ENCODE measurements at regions not wholly inside any gene's neighbourhood (a gene's known extent, or its start where the extent isn't known, plus 50 kb on each side); places are given as distances from the start of the nearest gene placed in this dataset.

DNA sequence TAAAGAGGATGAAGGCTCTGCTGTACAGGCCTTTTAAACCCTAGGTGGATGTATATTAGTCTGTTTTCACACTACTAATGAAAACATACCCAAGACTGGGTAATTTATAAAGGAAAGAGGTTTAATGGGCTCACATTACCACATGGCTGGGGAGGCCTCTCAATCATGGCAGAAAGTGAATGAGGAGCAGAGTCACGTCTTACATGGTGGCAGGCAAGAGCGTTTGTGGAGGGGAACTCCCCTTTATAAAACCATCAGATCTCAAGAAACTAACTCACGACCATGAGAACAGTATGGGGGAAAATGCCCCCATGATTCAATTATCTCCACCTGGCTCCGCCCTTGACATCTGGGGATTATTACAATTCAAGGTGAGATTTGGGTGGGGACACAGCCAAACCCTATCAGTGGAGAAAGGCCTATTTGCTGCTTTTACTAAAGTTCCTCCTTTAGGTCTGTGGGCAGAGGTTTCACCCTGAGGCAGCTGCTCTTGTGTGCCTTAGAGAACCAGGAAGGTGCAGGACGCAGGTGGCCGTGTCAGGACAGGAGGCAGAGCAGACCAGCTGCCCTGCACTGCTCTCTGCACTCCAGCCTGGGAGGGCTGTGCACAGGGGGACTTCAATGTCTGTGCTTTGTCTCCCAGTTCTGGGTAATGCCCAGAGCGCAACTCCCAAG is 178.8 kb upstream of the HDAC4 start:
- Mint-ChIP-seq H3K27me3 (no peaks in the 10 kb centered on the region), H3K4me1 (ENCODE audit: low read depth) (no peaks in the 10 kb centered on the region), H3K9me3 (no peaks in the 10 kb centered on the region), H3K27ac (no peak overlapping the region), H3K36me3 (ENCODE audit: low read depth) (no peaks in the 10 kb centered on the region), H3K4me3 (no peak overlapping the region)
- TF ChIP-seq, protein P1, sequence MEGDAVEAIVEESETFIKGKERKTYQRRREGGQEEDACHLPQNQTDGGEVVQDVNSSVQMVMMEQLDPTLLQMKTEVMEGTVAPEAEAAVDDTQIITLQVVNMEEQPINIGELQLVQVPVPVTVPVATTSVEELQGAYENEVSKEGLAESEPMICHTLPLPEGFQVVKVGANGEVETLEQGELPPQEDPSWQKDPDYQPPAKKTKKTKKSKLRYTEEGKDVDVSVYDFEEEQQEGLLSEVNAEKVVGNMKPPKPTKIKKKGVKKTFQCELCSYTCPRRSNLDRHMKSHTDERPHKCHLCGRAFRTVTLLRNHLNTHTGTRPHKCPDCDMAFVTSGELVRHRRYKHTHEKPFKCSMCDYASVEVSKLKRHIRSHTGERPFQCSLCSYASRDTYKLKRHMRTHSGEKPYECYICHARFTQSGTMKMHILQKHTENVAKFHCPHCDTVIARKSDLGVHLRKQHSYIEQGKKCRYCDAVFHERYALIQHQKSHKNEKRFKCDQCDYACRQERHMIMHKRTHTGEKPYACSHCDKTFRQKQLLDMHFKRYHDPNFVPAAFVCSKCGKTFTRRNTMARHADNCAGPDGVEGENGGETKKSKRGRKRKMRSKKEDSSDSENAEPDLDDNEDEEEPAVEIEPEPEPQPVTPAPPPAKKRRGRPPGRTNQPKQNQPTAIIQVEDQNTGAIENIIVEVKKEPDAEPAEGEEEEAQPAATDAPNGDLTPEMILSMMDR (IDR thresholded peaks at IDR 0.05), result no peak
- no peaks in the 10 kb centered on the region for H3K4me1 ChIP-seq (ENCODE audit: insufficient read depth, low read length)
- ATAC-seq (ENCODE audit: poor library complexity), result no peak
- no peak for DNase-seq
- H3K36me3 ChIP-seq (ENCODE audit: insufficient read depth, low read length), result no peaks in the 10 kb centered on the region
- POLR2A ChIA-PET, result no interaction called here
- H3K9me3 ChIP-seq (ENCODE audit: control insufficient read depth in 1 of 2, insufficient read depth in 1 of 2, low read length in 2 of 2), result peaks cover 0 to 17% of the 10 kb centered on the region in 2 experiments
- no peaks in the 10 kb centered on the region for H3K27me3 ChIP-seq (ENCODE audit: control insufficient read depth in 1 of 2, insufficient read depth in 2 of 2, low read length in 2 of 2)
- no peak overlapping the region for H3K4me3 ChIP-seq (ENCODE audit: low read length)
- no peak overlapping the region for H3K27ac ChIP-seq (ENCODE audit: low read depth in 1 of 2, low read length in 2 of 2)
- intact Hi-C loops (cut with DNase I, micrococcal nuclease), result no loop called here
- CTCF ChIA-PET, result no interaction called here

DNA sequence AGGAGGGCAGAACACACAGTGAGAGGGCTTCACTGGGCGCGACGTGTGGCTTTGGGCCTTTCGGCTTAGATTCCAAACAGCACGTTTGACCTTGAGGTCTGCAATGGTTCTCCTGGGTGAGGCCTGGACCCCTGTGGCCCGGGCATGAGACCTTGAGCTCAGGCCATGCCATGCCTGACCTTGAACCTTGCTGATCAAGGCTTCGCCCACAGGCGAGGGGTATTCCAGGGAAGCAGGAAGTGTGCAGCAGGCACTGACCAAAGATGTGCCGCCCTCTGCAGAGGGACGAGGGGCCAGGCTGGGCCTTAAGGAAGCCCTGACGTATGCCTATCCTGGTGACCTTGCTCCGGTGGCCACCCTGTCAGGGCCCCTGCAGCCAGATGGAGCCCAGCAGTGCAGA is 178.3 kb upstream of the HDAC4 start:
- Histone ChIP-seq H3K9me3 (ENCODE audit: control insufficient read depth in 1 of 2, insufficient read depth in 1 of 2, low read length in 2 of 2) (peaks cover 0 to 17% of the 10 kb centered on the region in 2 experiments), H3K4me1 (ENCODE audit: insufficient read depth, low read length) (no peaks in the 10 kb centered on the region), H3K4me3 (ENCODE audit: low read length) (no peak overlapping the region), H3K27me3 (ENCODE audit: control insufficient read depth in 1 of 2, insufficient read depth in 2 of 2, low read length in 2 of 2) (no peaks in the 10 kb centered on the region), H3K36me3 (ENCODE audit: insufficient read depth, low read length) (no peaks in the 10 kb centered on the region), H3K27ac (ENCODE audit: low read depth in 1 of 2, low read length in 2 of 2) (no peak overlapping the region)
- Mint-ChIP-seq H3K4me3 (no peak overlapping the region), H3K9me3 (no peaks in the 10 kb centered on the region), H3K27ac (no peak overlapping the region), H3K27me3 (no peaks in the 10 kb centered on the region), H3K36me3 (ENCODE audit: low read depth) (no peaks in the 10 kb centered on the region), H3K4me1 (ENCODE audit: low read depth) (no peaks in the 10 kb centered on the region)
- DNase-seq (no peak), ATAC-seq (ENCODE audit: poor library complexity) (no peak)
- TF ChIP-seq, protein P1 (IDR thresholded peaks at IDR 0.05), result no peak
- intact Hi-C loops (cut with DNase I, micrococcal nuclease), result no loop called here
- ChIA-PET POLR2A (no interaction called here), CTCF (no interaction called here)

- H3K27ac Mint-ChIP-seq, result no peak overlapping the region
- no peaks in the 10 kb centered on the region for H3K27me3 Mint-ChIP-seq
- no peak for DNase-seq
- POLR2A ChIA-PET, result no interaction called here
- H3K36me3 Mint-ChIP-seq (ENCODE audit: low read depth), result no peaks in the 10 kb centered on the region
- H3K4me3 Mint-ChIP-seq, result no peak overlapping the region
- Histone ChIP-seq H3K36me3 (ENCODE audit: insufficient read depth, low read length) (no peaks in the 10 kb centered on the region), H3K9me3 (ENCODE audit: control insufficient read depth in 1 of 2, insufficient read depth in 1 of 2, low read length in 2 of 2) (peaks cover 0 to 17% of the 10 kb centered on the region in 2 experiments), H3K4me1 (ENCODE audit: insufficient read depth, low read length) (no peaks in the 10 kb centered on the region), H3K27me3 (ENCODE audit: control insufficient read depth in 1 of 2, insufficient read depth in 2 of 2, low read length in 2 of 2) (no peaks in the 10 kb centered on the region), H3K27ac (ENCODE audit: low read depth in 1 of 2, low read length in 2 of 2) (no peak overlapping the region), H3K4me3 (ENCODE audit: low read length) (no peak overlapping the region)
- no peaks in the 10 kb centered on the region for H3K9me3 Mint-ChIP-seq
- CTCF ChIA-PET, result no interaction called here
- no peak for ATAC-seq (ENCODE audit: poor library complexity)
- intact Hi-C loops (cut with DNase I, micrococcal nuclease), result no loop called here
- TF ChIP-seq, protein P1 (IDR thresholded peaks at IDR 0.05), result no peak
- H3K4me1 Mint-ChIP-seq (ENCODE audit: low read depth), result no peaks in the 10 kb centered on the region
Measured at GRCh38 chr2:239578381-239578780, 177.6 kb upstream of the HDAC4 start.
